Neutrophil (primary cell): ENCODE measurements at regions not wholly inside any gene's neighbourhood (a gene's known extent, or its start where the extent isn't known, plus 50 kb on each side); places are given as distances from the start of the nearest gene placed in this dataset.
"Not testable (repeated sequence)": the region's sequence is repeated elsewhere in the genome, so short reads cannot be mapped to it uniquely, and the experiment has no call there.

Source experiments
- H3K27ac ChIP-seq: fragments of 200-600 bp; sonication (generic); 2 replicates; pipeline ENCODE4 v1.5.1; 2016; ENCODE audit warnings: mild to moderate bottlenecking, moderate library complexity
- H3K27me3 ChIP-seq: fragments of 200-600 bp; sonication (generic); 2 replicates; pipeline ENCODE4 v1.6.0; 2016; ENCODE audit warnings: mild to moderate bottlenecking
- H3K36me3 ChIP-seq: fragments of 200-600 bp; sonication (generic); 2 replicates; pipeline ENCODE4 v1.5.1; 2017
- H3K4me1 ChIP-seq, 2 experiments: fragments of 200-600 bp in 1 of 2; sonication (generic) in 1 of 2; 1 replicate in 1 of 2; 2 replicates in 1 of 2; pipeline versions ENCODE4 v1.5.1 to v1.6.1; 2013 to 2016; ENCODE audit warnings: low read depth in 1 of 2, low read length in 1 of 2, mild to moderate bottlenecking in 1 of 2, moderate library complexity in 1 of 2; ENCODE audit not compliant: control insufficient read depth in 1 of 2, insufficient read depth in 1 of 2
- H3K4me3 ChIP-seq, 2 experiments: fragments of 200-600 bp in 1 of 2; sonication (generic) in 1 of 2; 1 replicate in 1 of 2; 2 replicates in 1 of 2; pipeline ENCODE4 v1.5.1; 2013 to 2016; ENCODE audit warnings: low read depth in 1 of 2, low read length in 1 of 2, mild to moderate bottlenecking in 1 of 2, moderate library complexity in 1 of 2
- H3K9me3 ChIP-seq: fragments of 200-600 bp; sonication (generic); 2 replicates; pipeline ENCODE4 v1.5.1; 2016
- CTCF ChIP-seq: fragments of 200-600 bp; sonication (generic); IDR thresholded peaks from 2 replicates; pipeline ENCODE4 v1.5.1; 2016; ENCODE audit warnings: antibody characterized with exemption

- H3K4me1 ChIP-seq = peaks cover 24 to 29% of the 10 kb centered on the region in 2 experiments
- no peaks in the 10 kb centered on the region for H3K36me3 ChIP-seq
- H3K27ac ChIP-seq = no peak overlapping the region
- no peak for TF ChIP-seq CTCF
- no peak overlapping the region for H3K4me3 ChIP-seq
- H3K27me3 ChIP-seq = peaks cover 16% of the 10 kb centered on the region
- H3K9me3 ChIP-seq = no peaks in the 10 kb centered on the region
Measured at GRCh38 chr22:49658902-49659280, 168.8 kb downstream of the BRD1 start.

- Histone ChIP-seq H3K9me3 (no peaks in the 10 kb centered on the region), H3K4me3 (peak overlapping the region; percentile 67 to 76), H3K27ac (peak overlapping the region; percentile 85), H3K36me3 (no peaks in the 10 kb centered on the region), H3K4me1 (peaks cover 24 to 29% of the 10 kb centered on the region in 2 experiments), H3K27me3 (peaks cover 15% of the 10 kb centered on the region)
- TF ChIP-seq CTCF = no peak
Measured at GRCh38 chr22:49657974-49658590, 169.6 kb downstream of the BRD1 start.

- Histone ChIP-seq H3K27me3 (peaks cover 9% of the 10 kb centered on the region), H3K36me3 (no peaks in the 10 kb centered on the region), H3K4me3 (peak overlapping the region; percentile 67 to 76), H3K9me3 (no peaks in the 10 kb centered on the region), H3K4me1 (peaks cover 24 to 29% of the 10 kb centered on the region in 2 experiments), H3K27ac (peak overlapping the region; percentile 85)
- TF ChIP-seq CTCF = no peak
Measured at GRCh38 chr22:49657275-49657973, 170.2 kb downstream of the BRD1 start.

GRCh38 chr22:49656883-49657274 lies 170.8 kb downstream of the BRD1 start:
- not testable (repeated sequence) for H3K36me3 ChIP-seq, H3K9me3 ChIP-seq, H3K27me3 ChIP-seq
- Histone ChIP-seq H3K4me1 (peaks cover 24 to 29% of the 10 kb centered on the region in 2 experiments), H3K4me3 (peak overlapping the region; percentile 67 to 76), H3K27ac (peak overlapping the region; percentile 85)

- H3K4me3 ChIP-seq = peak overlapping the region; percentile 67 to 76
- no peaks in the 10 kb centered on the region for H3K9me3 ChIP-seq
- peak overlapping the region; percentile 85 for H3K27ac ChIP-seq
- H3K36me3 ChIP-seq = no peaks in the 10 kb centered on the region
- no peak for TF ChIP-seq CTCF
- peaks cover 24 to 29% of the 10 kb centered on the region in 2 experiments for H3K4me1 ChIP-seq
- H3K27me3 ChIP-seq = peaks cover 5% of the 10 kb centered on the region
Measured at GRCh38 chr22:49656291-49656851, 171.3 kb downstream of the BRD1 start.
